ENCODE measurements at regions not wholly inside any gene's neighbourhood (a gene's known extent, or its start where the extent isn't known, plus 50 kb on each side); places are given as distances from the start of the nearest gene placed in this dataset.

DNA sequence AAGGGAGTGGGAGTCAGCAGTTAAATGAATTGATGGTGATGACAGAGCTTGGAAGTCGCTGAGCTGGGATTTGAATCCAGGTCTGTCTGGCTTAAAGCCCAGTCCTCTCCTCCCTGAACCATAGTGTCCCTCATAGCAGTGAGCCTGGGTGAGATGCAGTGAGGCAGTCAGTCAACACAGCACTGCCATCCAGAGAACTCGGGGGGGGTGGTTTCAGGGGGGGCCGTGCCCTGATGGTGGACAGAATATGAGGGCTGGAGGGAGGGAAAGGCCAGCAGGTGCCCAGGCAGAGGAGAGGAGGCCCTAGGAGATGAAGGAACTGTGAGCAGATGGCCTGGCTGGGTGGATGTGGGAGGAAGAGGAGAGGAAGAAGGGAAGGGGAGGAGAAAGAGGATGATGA is 405.6 kb downstream of the PTPRU start:
- H3K9me3 ChIP-seq (replicated peaks; ENCODE audit: control insufficient read depth, low read depth, low read length): no peaks in the 10 kb centered on the region
- DNase-seq: no peak
- H3K27ac ChIP-seq (ENCODE audit: low read length): no peak overlapping the region
- H3K36me3 ChIP-seq (ENCODE audit: control insufficient read depth, insufficient read depth, low read length): no peaks in the 10 kb centered on the region
- WGBS (ENCODE audit: insufficient coverage): 50% methylated on average over 2 of the region's 3 CpGs
- H3K4me1 ChIP-seq (ENCODE audit: control insufficient read depth, insufficient read depth, low read length): no peaks in the 10 kb centered on the region
- H3K4me3 ChIP-seq (ENCODE audit: low read length): no peak overlapping the region
- H3K27me3 ChIP-seq (ENCODE audit: control insufficient read depth, insufficient read depth, low read length): peaks cover 4% of the 10 kb centered on the region

DNA sequence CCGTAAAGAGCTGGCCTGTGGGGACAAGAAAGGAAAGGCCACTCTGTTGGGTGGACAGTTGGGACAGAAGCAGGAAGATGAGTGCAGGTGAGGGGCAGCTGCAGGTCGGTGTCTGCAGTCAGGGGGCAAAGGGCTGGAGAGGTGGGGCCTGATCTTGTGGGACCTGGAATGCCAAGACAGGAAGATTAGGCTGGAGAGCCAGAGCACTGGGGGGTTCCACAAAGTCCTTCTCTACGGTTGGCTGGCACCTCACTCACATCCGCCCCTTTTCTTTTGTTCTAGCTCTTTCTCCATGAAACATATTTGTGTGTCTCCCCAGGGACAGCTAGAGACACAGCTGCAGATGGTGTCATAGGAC is 404.1 kb downstream of the PTPRU start:
- 30% methylated on average over 2 of the region's 4 CpGs for WGBS (ENCODE audit: insufficient coverage)
- Histone ChIP-seq H3K36me3 (ENCODE audit: control insufficient read depth, insufficient read depth, low read length) (no peaks in the 10 kb centered on the region), H3K4me3 (ENCODE audit: low read length) (no peak overlapping the region), H3K4me1 (ENCODE audit: control insufficient read depth, insufficient read depth, low read length) (no peaks in the 10 kb centered on the region), H3K27ac (ENCODE audit: low read length) (no peak overlapping the region), H3K9me3 (replicated peaks; ENCODE audit: control insufficient read depth, low read depth, low read length) (no peaks in the 10 kb centered on the region), H3K27me3 (ENCODE audit: control insufficient read depth, insufficient read depth, low read length) (peaks cover 4% of the 10 kb centered on the region)
- no peak for DNase-seq

DNA sequence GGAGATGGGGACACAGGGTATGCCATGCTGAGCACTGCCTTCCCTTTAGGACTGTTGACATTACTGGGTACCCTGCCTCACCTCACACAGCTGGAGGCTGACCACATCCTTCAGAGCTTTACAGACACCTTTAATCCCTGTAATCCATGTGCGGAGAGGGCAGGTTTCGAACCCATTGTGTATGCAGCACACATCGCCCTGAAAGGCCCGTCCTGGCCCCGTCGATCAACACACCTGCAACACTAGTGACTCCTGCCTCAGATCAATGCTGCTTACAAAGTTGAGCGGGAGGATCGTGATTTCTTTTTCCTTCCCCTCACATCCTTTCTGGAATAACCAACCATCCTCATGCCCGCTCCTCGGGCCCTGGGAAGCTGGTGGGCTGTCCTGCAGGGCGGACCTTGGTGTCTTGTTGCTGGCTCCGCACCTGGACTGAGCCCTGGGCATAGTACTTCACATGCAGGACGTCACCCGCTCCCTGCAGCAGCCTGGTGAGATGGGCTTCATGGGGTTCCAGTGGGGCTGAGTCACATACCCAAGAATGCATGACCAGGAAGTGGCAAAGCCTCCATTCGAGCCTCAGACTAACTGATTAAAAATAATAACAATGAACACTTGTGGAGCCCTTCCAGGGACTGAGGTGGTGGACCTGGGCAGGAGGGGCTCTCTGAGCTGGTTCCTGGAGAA is 403.6 kb downstream of the PTPRU start:
- Histone ChIP-seq H3K9me3 (replicated peaks; ENCODE audit: control insufficient read depth, low read depth, low read length) (no peaks in the 10 kb centered on the region), H3K36me3 (ENCODE audit: control insufficient read depth, insufficient read depth, low read length) (no peaks in the 10 kb centered on the region), H3K27me3 (ENCODE audit: control insufficient read depth, insufficient read depth, low read length) (peaks cover 4% of the 10 kb centered on the region), H3K27ac (ENCODE audit: low read length) (no peak overlapping the region), H3K4me3 (ENCODE audit: low read length) (no peak overlapping the region), H3K4me1 (ENCODE audit: control insufficient read depth, insufficient read depth, low read length) (peaks cover under 1% of the 10 kb centered on the region)
- 89% methylated on average over 9 of the region's 15 CpGs for WGBS (ENCODE audit: insufficient coverage)
- no peak for DNase-seq

DNA sequence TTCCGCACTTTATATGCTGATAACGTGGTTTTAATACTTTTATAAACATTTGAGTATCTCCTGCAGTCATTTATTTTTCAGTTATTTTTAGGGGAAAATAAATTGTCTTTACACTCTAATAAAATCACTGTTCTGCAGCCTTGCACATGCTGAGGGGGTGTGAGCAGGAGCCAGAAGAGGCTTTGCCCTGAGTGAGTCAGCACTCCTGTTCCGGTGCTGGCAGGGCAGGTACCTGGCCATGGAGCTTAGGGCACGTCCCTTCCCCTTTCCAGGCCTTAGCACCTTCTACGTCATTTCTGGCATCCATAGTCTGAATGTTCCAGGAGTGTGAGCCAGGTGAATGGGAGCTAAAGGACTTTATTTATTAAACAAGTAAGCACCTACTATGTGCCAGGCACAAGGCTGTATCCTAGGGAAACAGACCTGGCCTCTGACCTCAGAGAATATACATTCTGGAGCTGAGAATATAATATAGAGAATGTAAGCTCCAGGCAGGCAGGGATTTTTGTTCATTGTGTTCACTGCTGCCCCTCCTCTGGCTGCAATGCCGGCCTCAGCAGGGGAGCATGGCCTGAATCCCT is 402.9 kb downstream of the PTPRU start:
- no peak overlapping the region for H3K27ac ChIP-seq (ENCODE audit: low read length)
- no peaks in the 10 kb centered on the region for H3K36me3 ChIP-seq (ENCODE audit: control insufficient read depth, insufficient read depth, low read length)
- H3K4me1 ChIP-seq (ENCODE audit: control insufficient read depth, insufficient read depth, low read length): peaks cover 7% of the 10 kb centered on the region
- H3K27me3 ChIP-seq (ENCODE audit: control insufficient read depth, insufficient read depth, low read length): peaks cover 4% of the 10 kb centered on the region
- no peaks in the 10 kb centered on the region for H3K9me3 ChIP-seq (replicated peaks; ENCODE audit: control insufficient read depth, low read depth, low read length)
- H3K4me3 ChIP-seq (ENCODE audit: low read length): no peak overlapping the region
- no peak for DNase-seq
- 28% methylated on average over 2 of the region's 6 CpGs for WGBS (ENCODE audit: insufficient coverage)

DNA sequence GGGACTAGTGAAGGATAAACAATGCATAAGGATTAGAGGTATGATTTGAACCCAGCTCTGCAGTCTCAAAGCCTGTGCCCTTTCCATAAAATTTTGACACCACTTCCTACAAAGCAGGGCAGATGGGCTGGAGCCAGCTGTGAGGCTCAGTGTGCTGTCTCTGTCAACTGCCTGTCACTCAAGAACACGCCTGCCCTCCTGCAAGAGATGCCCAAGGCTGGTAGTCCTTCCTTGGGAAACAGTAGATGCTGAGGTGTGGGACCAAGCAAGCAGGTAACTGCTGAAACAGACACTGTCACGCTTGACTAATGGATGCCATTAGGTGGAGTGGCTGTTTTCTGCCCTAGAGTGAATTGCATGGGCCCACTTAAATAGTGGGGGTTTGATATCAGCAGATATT is 402.0 kb downstream of the PTPRU start:
- Histone ChIP-seq H3K27ac (ENCODE audit: low read length) (no peak overlapping the region), H3K4me3 (ENCODE audit: low read length) (no peak overlapping the region), H3K36me3 (ENCODE audit: control insufficient read depth, insufficient read depth, low read length) (no peaks in the 10 kb centered on the region), H3K27me3 (ENCODE audit: control insufficient read depth, insufficient read depth, low read length) (peaks cover 4% of the 10 kb centered on the region), H3K9me3 (replicated peaks; ENCODE audit: control insufficient read depth, low read depth, low read length) (no peaks in the 10 kb centered on the region), H3K4me1 (ENCODE audit: control insufficient read depth, insufficient read depth, low read length) (peaks cover 11% of the 10 kb centered on the region)
- DNase-seq: no peak
- 73% methylated on average over 2 of the region's 2 CpGs for WGBS (ENCODE audit: insufficient coverage)

DNA sequence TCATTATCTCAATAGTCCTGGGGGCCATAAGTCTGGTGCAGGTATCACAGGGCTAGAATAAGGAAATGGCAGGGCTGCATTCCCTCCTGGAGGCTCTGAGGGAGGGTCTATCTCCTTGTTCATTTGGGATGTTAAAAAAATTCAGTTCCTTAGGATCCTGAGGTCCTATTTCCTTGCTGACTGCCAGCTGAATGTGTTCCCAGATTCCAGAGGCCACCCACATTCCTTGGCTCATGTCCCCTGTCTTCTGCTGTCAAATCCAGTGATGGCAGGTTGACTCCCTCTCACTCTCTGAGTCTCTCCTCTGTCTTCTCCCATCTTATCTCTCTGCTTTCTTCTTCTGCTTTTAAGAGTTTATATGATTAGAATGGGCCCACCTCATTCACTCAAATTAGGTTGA is 400.6 kb downstream of the PTPRU start:
- Histone ChIP-seq H3K27me3 (ENCODE audit: control insufficient read depth, insufficient read depth, low read length) (peaks cover 2% of the 10 kb centered on the region), H3K4me1 (ENCODE audit: control insufficient read depth, insufficient read depth, low read length) (peaks cover 12% of the 10 kb centered on the region), H3K4me3 (ENCODE audit: low read length) (no peak overlapping the region), H3K9me3 (replicated peaks; ENCODE audit: control insufficient read depth, low read depth, low read length) (no peaks in the 10 kb centered on the region), H3K36me3 (ENCODE audit: control insufficient read depth, insufficient read depth, low read length) (no peaks in the 10 kb centered on the region), H3K27ac (ENCODE audit: low read length) (no peak overlapping the region)
- no peak for DNase-seq

DNA sequence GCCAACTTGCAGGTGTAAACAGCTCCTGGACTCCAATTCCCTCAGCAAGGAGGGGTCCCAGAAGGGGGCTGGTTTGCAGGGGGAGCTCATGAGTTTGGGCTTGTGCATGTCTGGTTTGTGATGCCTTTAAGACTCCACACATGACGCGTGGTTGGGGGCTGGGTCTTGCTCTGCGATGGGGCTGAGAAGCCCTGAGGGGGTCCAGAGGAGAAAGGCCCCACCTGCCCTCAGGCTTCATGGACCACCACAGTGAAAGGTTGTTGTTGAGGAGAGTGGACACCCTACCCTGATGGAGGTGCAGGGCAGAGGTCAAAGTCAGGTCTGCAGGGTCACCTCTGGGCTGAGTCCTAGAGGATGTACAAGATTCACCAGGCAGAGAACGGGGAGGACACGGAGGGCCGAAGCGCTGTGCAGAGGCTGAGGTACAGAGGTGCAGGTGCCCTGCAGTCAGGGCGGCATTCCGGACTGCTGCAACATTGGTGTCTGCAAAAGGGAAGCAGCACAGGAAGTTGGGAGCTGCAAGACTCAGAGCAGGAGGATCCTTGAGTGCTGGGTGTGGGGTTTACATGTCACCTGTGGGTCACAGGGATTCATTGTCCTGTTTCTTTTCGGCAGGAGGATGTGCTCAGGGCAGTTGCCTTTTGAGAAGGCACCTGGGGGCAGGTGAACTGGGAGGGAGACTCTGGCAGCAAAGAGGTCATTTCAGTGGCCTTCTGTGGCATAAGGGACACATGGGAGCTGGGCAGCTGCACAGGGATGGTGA is 399.4 kb downstream of the PTPRU start:
- Histone ChIP-seq H3K27me3 (ENCODE audit: control insufficient read depth, insufficient read depth, low read length) (peaks cover 2% of the 10 kb centered on the region), H3K9me3 (replicated peaks; ENCODE audit: control insufficient read depth, low read depth, low read length) (no peaks in the 10 kb centered on the region), H3K27ac (ENCODE audit: low read length) (no peak overlapping the region), H3K36me3 (ENCODE audit: control insufficient read depth, insufficient read depth, low read length) (no peaks in the 10 kb centered on the region), H3K4me1 (ENCODE audit: control insufficient read depth, insufficient read depth, low read length) (peaks cover 12% of the 10 kb centered on the region), H3K4me3 (ENCODE audit: low read length) (no peak overlapping the region)
- WGBS (ENCODE audit: insufficient coverage): 83% methylated on average over 9 of the region's 10 CpGs
- no peak for DNase-seq

DNA sequence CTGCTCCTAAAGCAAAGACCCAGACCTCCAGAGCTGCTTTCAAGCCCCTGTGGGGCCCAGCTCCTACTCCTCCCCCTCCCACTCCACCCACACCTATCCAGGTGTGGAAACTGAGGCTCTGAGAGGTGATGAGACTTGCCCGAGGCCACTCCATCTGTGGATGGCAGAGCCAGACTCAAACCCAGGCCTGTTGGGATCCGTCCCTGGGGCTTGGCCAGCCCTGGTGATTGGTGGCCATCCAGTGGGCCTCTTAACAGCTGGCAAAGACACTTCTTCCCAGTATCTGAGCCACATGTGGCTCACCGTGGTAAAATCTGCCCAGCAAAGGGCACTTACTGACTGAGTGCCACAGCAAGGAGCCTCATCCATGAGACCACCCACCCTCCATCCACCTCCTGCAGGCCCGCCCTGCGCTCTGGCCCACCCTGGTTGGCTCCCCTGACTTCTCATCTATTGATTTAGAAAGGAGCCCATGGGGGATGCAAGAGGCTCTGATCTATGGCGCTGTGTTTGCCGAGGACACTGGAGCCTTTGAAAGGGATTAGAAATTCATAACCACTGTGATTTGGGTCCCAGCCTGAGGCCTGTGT is 398.5 kb downstream of the PTPRU start:
- peaks cover 2% of the 10 kb centered on the region for H3K27me3 ChIP-seq (ENCODE audit: control insufficient read depth, insufficient read depth, low read length)
- H3K9me3 ChIP-seq (replicated peaks; ENCODE audit: control insufficient read depth, low read depth, low read length): no peaks in the 10 kb centered on the region
- WGBS (ENCODE audit: insufficient coverage): 77% methylated on average over 4 of the region's 7 CpGs

DNA sequence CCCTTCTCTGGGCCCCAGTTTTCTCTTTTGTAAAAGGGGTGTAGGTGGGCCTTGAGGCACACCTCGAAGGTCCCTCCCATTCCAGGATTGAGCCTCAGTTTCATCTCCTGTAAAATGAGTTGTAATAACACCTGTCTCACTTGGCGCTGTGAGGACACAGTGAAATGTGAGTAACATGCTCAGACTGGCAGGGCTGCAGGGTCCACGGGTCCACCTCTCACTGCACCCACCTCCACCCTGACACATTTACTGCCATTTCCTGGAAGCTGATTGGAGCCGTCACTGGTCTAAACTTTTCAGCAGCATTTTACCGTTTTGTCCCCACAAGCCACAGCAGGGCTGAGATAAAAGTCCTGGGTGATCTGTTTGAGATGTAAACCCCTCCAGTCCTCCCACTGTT is 398.0 kb downstream of the PTPRU start:
- 30% methylated on average over 3 of the region's 5 CpGs for WGBS (ENCODE audit: insufficient coverage)
- Histone ChIP-seq H3K36me3 (ENCODE audit: control insufficient read depth, insufficient read depth, low read length) (no peaks in the 10 kb centered on the region), H3K27ac (ENCODE audit: low read length) (no peak overlapping the region), H3K27me3 (ENCODE audit: control insufficient read depth, insufficient read depth, low read length) (no peaks in the 10 kb centered on the region), H3K4me3 (ENCODE audit: low read length) (no peak overlapping the region), H3K4me1 (ENCODE audit: control insufficient read depth, insufficient read depth, low read length) (peaks cover 12% of the 10 kb centered on the region), H3K9me3 (replicated peaks; ENCODE audit: control insufficient read depth, low read depth, low read length) (no peaks in the 10 kb centered on the region)
- DNase-seq: no peak

More for the DNA sequence above, 398.5 kb downstream of the PTPRU start:
- no peak overlapping the region for H3K27ac ChIP-seq (ENCODE audit: low read length)
- H3K4me1 ChIP-seq (ENCODE audit: control insufficient read depth, insufficient read depth, low read length): peaks cover 12% of the 10 kb centered on the region
- no peak overlapping the region for H3K4me3 ChIP-seq (ENCODE audit: low read length)
- H3K36me3 ChIP-seq (ENCODE audit: control insufficient read depth, insufficient read depth, low read length): no peaks in the 10 kb centered on the region
- no peak for DNase-seq

DNA sequence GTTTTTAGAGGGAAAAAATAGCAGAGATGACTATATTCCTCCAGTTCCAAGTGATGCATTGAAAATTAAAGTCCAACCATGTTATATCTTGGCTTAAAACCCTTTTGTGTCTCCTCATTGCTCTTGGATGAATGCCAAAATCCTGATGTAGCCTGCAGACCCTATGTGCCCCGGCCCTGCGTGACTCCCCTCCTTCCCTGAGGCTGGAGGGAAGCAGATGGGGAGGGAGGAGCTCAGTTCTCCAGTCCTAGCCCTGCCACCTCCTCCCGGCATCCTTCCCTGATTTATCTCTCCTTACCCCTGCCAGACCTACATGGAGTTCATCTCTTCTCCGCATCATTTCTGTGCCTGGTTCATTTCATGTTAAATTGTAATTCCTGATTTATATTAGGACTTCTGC is 397.4 kb downstream of the PTPRU start:
- WGBS (ENCODE audit: insufficient coverage): no CpG with 5 or more reads among the region's 4 CpGs
- Histone ChIP-seq H3K4me1 (ENCODE audit: control insufficient read depth, insufficient read depth, low read length) (peaks cover 12% of the 10 kb centered on the region), H3K36me3 (ENCODE audit: control insufficient read depth, insufficient read depth, low read length) (no peaks in the 10 kb centered on the region), H3K27me3 (ENCODE audit: control insufficient read depth, insufficient read depth, low read length) (no peaks in the 10 kb centered on the region), H3K4me3 (ENCODE audit: low read length) (no peak overlapping the region), H3K9me3 (replicated peaks; ENCODE audit: control insufficient read depth, low read depth, low read length) (no peaks in the 10 kb centered on the region), H3K27ac (ENCODE audit: low read length) (no peak overlapping the region)
- DNase-seq: peak; percentile 26
